Common myeloid progenitor, CD34-positive (primary cell): ENCODE measurements at regions not wholly inside any gene's neighbourhood (a gene's known extent, or its start where the extent isn't known, plus 50 kb on each side); places are given as distances from the start of the nearest gene placed in this dataset.
"Not testable (repeated sequence)": the region's sequence is repeated elsewhere in the genome, so short reads cannot be mapped to it uniquely, and the experiment has no call there.

Source experiments
- CTCF ChIA-PET: fragments of 350-600 bp; sonication (Branson Sonifier 250); formaldehyde crosslinking; loops from one replicate; lab custom pipeline; 2021; ENCODE audit warnings: antibody characterized with exemption; lab: Charles Lee
- POLR2A ChIA-PET: fragments of 350-600 bp; sonication (Branson Sonifier 250); formaldehyde crosslinking; loops from one replicate; lab custom pipeline; 2021; ENCODE audit warnings: antibody characterized with exemption; lab: Charles Lee
- DNase-seq, 3 donors: peaks; one replicate each; pipeline versions ENCODE4 v3.0.0 to v3.0.0-alpha.2; 2013
- H3K27ac ChIP-seq, 2 experiments: 1 replicate in 1 of 2; 2 replicates in 1 of 2; pipeline ENCODE4 v1.7.0; 2013; ENCODE audit warnings: inconsistent platforms in 2 of 2, low read length in 2 of 2, mild to moderate bottlenecking in 2 of 2, low read depth in 1 of 2, moderate library complexity in 1 of 2; ENCODE audit not compliant: severe bottlenecking in 2 of 2, insufficient read depth in 1 of 2, poor library complexity in 1 of 2
- H3K27me3 ChIP-seq, 5 experiments: replicated peaks in 2 of 5; 1 replicate in 3 of 5; 2 replicates in 2 of 5; pipeline versions ENCODE4 v1.6.1 to v1.7.0; 2013; ENCODE audit warnings: low read length in 4 of 5, mild to moderate bottlenecking in 2 of 5, moderate library complexity in 2 of 5, inconsistent platforms in 1 of 5; ENCODE audit not compliant: insufficient read depth in 5 of 5, control insufficient read depth in 4 of 5
- H3K36me3 ChIP-seq, 4 experiments: 1 replicate in 2 of 4; 2 replicates in 2 of 4; pipeline versions ENCODE4 v1.6.1 to v1.7.0; 2013; ENCODE audit warnings: low read length in 3 of 4, control low read depth in 1 of 4, mild to moderate bottlenecking in 1 of 4; ENCODE audit not compliant: control insufficient read depth in 4 of 4, insufficient read depth in 4 of 4
- H3K4me1 ChIP-seq, 4 experiments: 1 replicate in 3 of 4; 2 replicates in 1 of 4; pipeline versions ENCODE4 v1.6.1 to v1.7.1; 2013; ENCODE audit warnings: low read length in 3 of 4, mild to moderate bottlenecking in 3 of 4, control low read depth in 1 of 4, inconsistent platforms in 1 of 4, moderate library complexity in 1 of 4; ENCODE audit not compliant: control insufficient read depth in 4 of 4, insufficient read depth in 4 of 4; ENCODE audit errors: control extremely low read depth in 1 of 4
- H3K4me3 ChIP-seq, 7 experiments: 1 replicate in 4 of 7; 2 replicates in 3 of 7; pipeline versions ENCODE4 v1.5.1 to v1.7.0; 2013; ENCODE audit warnings: mild to moderate bottlenecking in 7 of 7, low read length in 6 of 7, moderate library complexity in 6 of 7, inconsistent platforms in 2 of 7, low read depth in 2 of 7, control low read depth in 1 of 7; ENCODE audit not compliant: insufficient read depth in 4 of 7, control insufficient read depth in 1 of 7; ENCODE audit errors: extremely low read depth in 1 of 7
- H3K9me3 ChIP-seq, 5 experiments: 1 replicate in 4 of 5; 2 replicates in 1 of 5; pipeline versions ENCODE4 v1.6.1 to v1.7.1; 2013; ENCODE audit warnings: low read length in 4 of 5, mild to moderate bottlenecking in 2 of 5, inconsistent platforms in 1 of 5, low read depth in 1 of 5, moderate library complexity in 1 of 5; ENCODE audit not compliant: control insufficient read depth in 4 of 5, insufficient read depth in 2 of 5; ENCODE audit errors: control extremely low read depth in 1 of 5
- WGBS: methylation state at CpG from one replicate; pipeline ENCODE4 v1.1.5; 2013; ENCODE audit not compliant: insufficient coverage; 5-methylcytosine and 5-hydroxymethylcytosine counted together

DNA sequence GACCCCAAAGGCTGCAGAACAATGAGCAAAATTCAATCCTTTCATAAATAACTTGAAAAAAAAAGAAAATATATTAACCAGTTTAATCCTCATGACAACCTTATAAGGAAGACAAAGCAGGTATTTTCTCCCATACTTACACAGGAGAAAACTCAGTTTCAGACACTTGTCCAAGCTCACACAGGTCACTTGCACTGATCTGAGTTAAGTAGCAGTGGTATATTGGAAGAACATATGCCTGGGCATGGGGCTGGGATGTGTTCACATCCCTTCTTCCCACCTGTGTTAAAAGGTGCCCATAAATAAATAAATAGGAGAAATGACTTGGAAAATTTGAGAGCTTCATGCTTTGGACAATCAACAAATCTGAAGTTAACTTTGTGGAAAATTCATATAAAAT, 63.5 kb upstream of the SELENOP start:
- no peak overlapping the region for H3K4me3 ChIP-seq
- no peaks in the 10 kb centered on the region for H3K27me3 ChIP-seq
- peaks cover 2 to 18% (median 9%) of the 10 kb centered on the region in 4 experiments for H3K4me1 ChIP-seq
- POLR2A ChIA-PET, result interaction anchor here (0.7 kb wide), 1 partner anchor 1056 kb away, joined by 3 read pairs; no protein-coding TSS in a partner anchor
- no peak overlapping the region for H3K27ac ChIP-seq
- no peaks in the 10 kb centered on the region for H3K36me3 ChIP-seq
- CTCF ChIA-PET, result no interaction called here
- DNase-seq, result no peak
- H3K9me3 ChIP-seq, result no peaks in the 10 kb centered on the region

- no peaks in the 10 kb centered on the region for H3K36me3 ChIP-seq
- no peaks in the 10 kb centered on the region for H3K9me3 ChIP-seq
- H3K4me3 ChIP-seq, result no peak overlapping the region
- H3K27me3 ChIP-seq, result no peaks in the 10 kb centered on the region
- peaks cover 2 to 18% (median 9%) of the 10 kb centered on the region in 4 experiments for H3K4me1 ChIP-seq
- WGBS, result 86% methylated on average over 1 of the region's 2 CpGs
- no peak for DNase-seq
- ChIA-PET CTCF (no interaction called here), POLR2A (no interaction called here)
- H3K27ac ChIP-seq, result no peak overlapping the region
Measured at GRCh38 chr5:42874621-42875198, 63.0 kb upstream of the SELENOP start.

GRCh38 chr5:42872865-42873264, 61.2 kb upstream of the SELENOP start:
- no peaks in the 10 kb centered on the region for H3K27me3 ChIP-seq
- H3K4me3 ChIP-seq, result no peak overlapping the region
- peaks cover 2 to 18% (median 9%) of the 10 kb centered on the region in 4 experiments for H3K4me1 ChIP-seq
- no peak overlapping the region for H3K27ac ChIP-seq
- no peaks in the 10 kb centered on the region for H3K9me3 ChIP-seq
- ChIA-PET POLR2A (no interaction called here), CTCF (interaction anchor here (0.8 to 1.0 kb wide), 2 partner anchors 17 to 21 kb away, joined by 3 to 4 read pairs; no protein-coding TSS in a partner anchor)
- no peaks in the 10 kb centered on the region for H3K36me3 ChIP-seq
- 94% methylated on average over 3 of the region's 3 CpGs for WGBS
- DNase-seq, result peak in 1 of 3 donors; percentile 29

DNA sequence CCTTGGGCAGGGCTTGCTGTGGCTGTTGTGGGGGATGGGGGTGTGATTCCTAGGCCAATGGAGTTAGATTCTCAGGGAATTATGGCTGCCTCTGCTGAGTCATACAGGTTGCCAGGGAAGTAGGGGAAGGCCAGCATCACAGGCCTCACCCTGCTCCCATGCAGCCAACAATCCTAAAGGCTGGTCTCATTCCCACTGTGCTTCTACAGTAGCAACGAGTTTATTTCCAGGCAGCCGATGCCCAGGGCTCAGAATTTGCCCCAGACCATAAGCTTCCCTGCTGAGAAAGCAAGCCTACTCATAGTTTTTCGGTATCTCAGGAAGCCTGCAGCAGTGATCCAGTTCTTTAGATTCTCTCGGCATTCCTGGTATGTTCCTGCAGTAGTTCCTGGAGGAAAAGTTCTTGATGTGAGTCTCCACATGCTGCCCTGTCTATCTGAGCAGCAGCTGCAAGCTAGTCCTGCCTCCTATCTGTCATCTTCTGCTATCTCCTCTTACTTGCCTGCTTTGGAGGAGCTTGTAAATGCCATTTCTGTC, 59.3 kb upstream of the SELENOP start:
- Histone ChIP-seq H3K36me3 (no peaks in the 10 kb centered on the region), H3K4me3 (no peak overlapping the region), H3K9me3 (no peaks in the 10 kb centered on the region), H3K27me3 (no peaks in the 10 kb centered on the region), H3K27ac (no peak overlapping the region), H3K4me1 (peaks cover 0 to 5% (median 4%) of the 10 kb centered on the region in 4 experiments)
- WGBS, result 100% methylated on average over 4 of the region's 4 CpGs
- POLR2A ChIA-PET, result no interaction called here
- no peak for DNase-seq
- CTCF ChIA-PET, result no interaction called here

DNA sequence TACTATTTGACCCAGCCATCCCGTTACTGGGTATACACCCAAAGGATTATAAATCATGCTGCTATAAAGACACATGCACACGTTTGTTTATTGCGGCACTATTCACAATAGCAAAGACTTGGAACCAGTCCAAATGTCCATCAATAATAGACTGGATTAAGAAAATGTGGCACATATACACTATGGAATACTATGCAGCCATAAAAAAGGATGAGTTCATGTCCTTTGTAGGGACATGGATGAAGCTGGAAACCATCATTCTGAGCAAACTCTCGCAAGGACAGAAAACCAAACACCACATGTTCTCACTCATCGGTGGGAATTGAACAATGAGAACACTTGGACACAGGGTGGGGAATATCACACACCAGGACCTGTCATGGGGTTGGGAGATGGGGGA, 56.7 kb upstream of the SELENOP start:
- POLR2A ChIA-PET, H3K27ac ChIP-seq, H3K4me1 ChIP-seq, H3K36me3 ChIP-seq, CTCF ChIA-PET, DNase-seq, H3K4me3 ChIP-seq, H3K9me3 ChIP-seq, H3K27me3 ChIP-seq: not testable (repeated sequence)
- WGBS, result no CpG with 5 or more reads among the region's 5 CpGs

DNA sequence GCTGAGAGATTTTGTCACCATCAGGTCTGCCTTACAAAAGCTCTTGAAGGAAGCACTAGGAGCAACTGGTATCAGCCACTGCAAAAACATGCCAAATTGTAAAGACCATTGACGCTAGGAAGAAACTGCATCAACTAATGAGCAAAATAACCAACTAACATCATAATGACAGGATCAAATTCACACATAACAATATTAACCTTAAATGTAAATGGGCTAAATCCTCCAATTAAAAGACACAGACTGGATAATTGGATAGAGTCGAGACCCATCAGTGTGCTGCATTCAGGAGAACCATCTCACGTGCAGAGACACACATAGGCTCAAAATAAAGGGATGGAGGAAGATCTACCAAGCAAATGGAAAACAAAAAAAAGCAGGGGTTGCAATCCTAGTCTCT, 53.1 kb upstream of the SELENOP start:
- H3K4me3 ChIP-seq, H3K9me3 ChIP-seq, H3K27ac ChIP-seq, DNase-seq, H3K27me3 ChIP-seq, H3K4me1 ChIP-seq, POLR2A ChIA-PET, H3K36me3 ChIP-seq: not testable (repeated sequence)
- CTCF ChIA-PET, result interaction anchor here (1.1 kb wide), 2 partner anchors 10 to 14 kb away, joined by 3 read pairs; no protein-coding TSS in a partner anchor
- no CpG with 5 or more reads among the region's 3 CpGs for WGBS
